GM12878 (cell line): ENCODE measurements at regions not wholly inside any gene's neighbourhood (a gene's known extent, or its start where the extent isn't known, plus 50 kb on each side); places are given as distances from the start of the nearest gene placed in this dataset.

Source experiments
- ATAC-seq: fragments of 200-7000 bp; cut with Tn5 transposase; 3 replicates; pipeline ENCODE4 v1.9.1; 2020; ENCODE audit warnings: mild to moderate bottlenecking, moderate library complexity
- BruUV-seq: library from RNA; stranded (reverse); fragments of 400-500 nt; replicated peaks from 2 replicates; lab custom pipeline; 2021; lab: Mats Ljungman, UMichigan
- CTCF ChIA-PET: fragments of 300-600 bp; sonication (Branson Sonifier 250); formaldehyde crosslinking; extraction: SDS; loops from one replicate; lab custom pipeline; 2021; ENCODE audit warnings: inconsistent platforms; lab: Yijun Ruan, JAX
- POLR2A ChIA-PET: fragments of 350-600 bp; formaldehyde crosslinking; extraction: SDS; loops from one replicate; lab custom pipeline; 2021; ENCODE audit warnings: inconsistent platforms; lab: Charles Lee
- RAD21 ChIA-PET: fragments of 300-600 bp; sonication (Branson Sonifier 250); formaldehyde crosslinking; loops from one replicate; lab custom pipeline; 2023; ENCODE audit warnings: antibody characterized with exemption; ENCODE audit not compliant: unreplicated experiment; lab: Charles Lee
- SMC1A ChIA-PET: fragments of 300-600 bp; sonication (Branson Sonifier 250); formaldehyde crosslinking; loops from one replicate; lab custom pipeline; 2023; ENCODE audit not compliant: unreplicated experiment, uncharacterized antibody; lab: Charles Lee
- DNase-seq: peaks from one replicate; pipeline ENCODE4 v3.0.0-alpha.2; 2011; ENCODE audit warnings: low read depth, low spot score
- FAIRE-seq: peaks from 3 replicates; lab custom pipeline; 2011; peaks lifted over from hg19 to GRCh38; lab: Jason Lieb, UNC
- H2AFZ ChIP-seq: 2 replicates; pipeline ENCODE4 v1.6.0; 2011; ENCODE audit warnings: low read depth, low read length, control low read depth; ENCODE audit not compliant: control insufficient read depth
- H3K27ac ChIP-seq: 2 replicates; pipeline ENCODE4 v1.5.1; 2011; ENCODE audit warnings: control low read depth; ENCODE audit not compliant: control insufficient read depth, insufficient read depth
- H3K27me3 ChIP-seq, 2 experiments: replicated peaks in 1 of 2; 2 replicates each; pipeline versions ENCODE4 v1.6.0 to v1.6.1; 2011; ENCODE audit warnings: low read length in 1 of 2; ENCODE audit not compliant: control insufficient read depth in 2 of 2, insufficient read depth in 2 of 2
- H3K36me3 ChIP-seq, 2 experiments: 2 replicates each; pipeline ENCODE4 v1.5.1; 2011; ENCODE audit warnings: low read length in 1 of 2; ENCODE audit not compliant: control insufficient read depth in 2 of 2, insufficient read depth in 2 of 2
- H3K4me1 ChIP-seq: 2 replicates; pipeline ENCODE4 v1.6.1; 2011; ENCODE audit warnings: mild to moderate bottlenecking, low read length, moderate library complexity, mixed read lengths; ENCODE audit not compliant: control insufficient read depth, insufficient read depth
- H3K4me2 ChIP-seq: 2 replicates; pipeline ENCODE4 v1.6.0; 2011; ENCODE audit warnings: control low read depth; ENCODE audit not compliant: control insufficient read depth, insufficient read depth
- H3K4me3 ChIP-seq: fragments of 200-600 bp; sonication (generic); 2 replicates; pipeline ENCODE4 v1.5.1; 2016
- H3K79me2 ChIP-seq: 2 replicates; pipeline ENCODE4 v1.6.0; 2011; ENCODE audit warnings: low read length; ENCODE audit not compliant: control insufficient read depth, insufficient read depth
- H3K9ac ChIP-seq: 2 replicates; pipeline ENCODE4 v1.8.0; 2011; ENCODE audit warnings: low read length, control low read depth, mixed read lengths; ENCODE audit not compliant: control insufficient read depth, insufficient read depth
- H3K9me3 ChIP-seq: replicated peaks from 3 replicates; pipeline ENCODE4 v1.5.1; 2011; ENCODE audit warnings: mild to moderate bottlenecking, low read length; ENCODE audit not compliant: control insufficient read depth, insufficient read depth
- H4K20me1 ChIP-seq: 2 replicates; pipeline ENCODE4 v1.6.0; 2011; ENCODE audit not compliant: control insufficient read depth, insufficient read depth
- BMI1 ChIP-seq: fragments of 450-650 bp; IDR thresholded peaks from 2 replicates; pipeline ENCODE4 v1.6.1; 2016; ENCODE audit warnings: mild to moderate bottlenecking, moderate library complexity, borderline replicate concordance
- FOS ChIP-seq: IDR thresholded peaks from 3 replicates; pipeline ENCODE4 v1.6.1; 2011; ENCODE audit warnings: borderline replicate concordance; ENCODE audit not compliant: insufficient read length; ENCODE audit errors: extremely low read depth
- GABPA ChIP-seq: IDR thresholded peaks from 2 replicates; pipeline ENCODE4 v1.6.1; 2014; ENCODE audit warnings: antibody characterized with exemption, low read depth, mild to moderate bottlenecking, inconsistent platforms
- IRF3 ChIP-seq: fragments of 450-650 bp; IDR thresholded peaks from 2 replicates; pipeline ENCODE4 v1.6.1; 2014; ENCODE audit warnings: mild to moderate bottlenecking
- POLR2A ChIP-seq: IDR thresholded peaks from 2 replicates; pipeline ENCODE4 v1.6.1; 2011; ENCODE audit warnings: low read depth, mild to moderate bottlenecking, low read length
- RBBP5 ChIP-seq: fragments of 200-600 bp; sonication (generic); conservative IDR thresholded peaks from 2 replicates; pipeline ENCODE4 v1.6.1; 2016
- ZBED1 ChIP-seq: IDR thresholded peaks from 2 replicates; pipeline ENCODE4 v1.6.1; 2016; ENCODE audit warnings: borderline replicate concordance
- ZNF384 ChIP-seq: IDR thresholded peaks from 2 replicates; pipeline ENCODE4 v1.6.1; 2012; ENCODE audit warnings: low read depth, mild to moderate bottlenecking, low read length, improper control_type of control experiment, borderline replicate concordance
- WGBS: methylation state at CpG from one replicate; pipeline ENCODE4 v1.1.6; 2016; ENCODE audit warnings: low lambda C conversion rate; ENCODE audit not compliant: insufficient replicate concordance, insufficient coverage; ENCODE audit errors: missing lambda C conversion rate; 5-methylcytosine and 5-hydroxymethylcytosine counted together
- in situ Hi-C: fragments of 300-500 bp; cut with MboI; formaldehyde crosslinking; loops from 9 replicates; pipeline ENCODE4 v1.14.3; 2018; ENCODE audit warnings: mixed read lengths
- intact Hi-C: fragments of 100-400 bp; cut with micrococcal nuclease; formaldehyde crosslinking; loops from one replicate; pipeline ENCODE4 v1.14.2; 2022; ENCODE audit not compliant: unreplicated experiment
- TF ChIP-seq, protein P1 (sequence below): fragments of 450-650 bp; IDR thresholded peaks from 2 replicates; pipeline ENCODE4 v1.6.1; 2018; ENCODE audit warnings: mild to moderate bottlenecking, low read depth, moderate library complexity; ENCODE audit not compliant: partially characterized antibody
- TF ChIP-seq, protein P2 (sequence below): fragments of 450-650 bp; IDR thresholded peaks from 2 replicates; pipeline ENCODE4 v1.6.1; 2018; ENCODE audit warnings: borderline replicate concordance, mild to moderate bottlenecking; ENCODE audit not compliant: partially characterized antibody

DNA sequence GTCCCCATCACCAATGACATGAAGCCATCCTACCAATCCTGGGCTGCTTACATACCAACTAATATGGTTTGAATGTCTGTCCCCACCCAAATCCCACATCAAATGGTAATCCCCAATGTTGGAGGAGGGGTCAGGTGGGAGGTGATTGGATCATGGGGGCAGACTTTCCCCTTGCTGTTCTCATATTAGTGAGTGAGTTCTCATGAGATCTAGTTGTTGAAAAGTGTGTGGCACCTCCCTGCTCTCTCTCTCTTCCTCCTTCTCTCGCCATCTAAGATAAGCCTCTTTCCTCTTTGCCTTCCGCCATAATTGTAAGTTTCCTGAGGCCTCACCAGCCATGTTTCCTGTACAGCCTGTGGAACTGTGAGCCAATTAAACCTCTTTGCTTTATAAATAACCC lies 53.6 kb upstream of the FAM124A start:
- in situ Hi-C loops = no loop called here
- CTCF ChIA-PET = no interaction called here

DNA sequence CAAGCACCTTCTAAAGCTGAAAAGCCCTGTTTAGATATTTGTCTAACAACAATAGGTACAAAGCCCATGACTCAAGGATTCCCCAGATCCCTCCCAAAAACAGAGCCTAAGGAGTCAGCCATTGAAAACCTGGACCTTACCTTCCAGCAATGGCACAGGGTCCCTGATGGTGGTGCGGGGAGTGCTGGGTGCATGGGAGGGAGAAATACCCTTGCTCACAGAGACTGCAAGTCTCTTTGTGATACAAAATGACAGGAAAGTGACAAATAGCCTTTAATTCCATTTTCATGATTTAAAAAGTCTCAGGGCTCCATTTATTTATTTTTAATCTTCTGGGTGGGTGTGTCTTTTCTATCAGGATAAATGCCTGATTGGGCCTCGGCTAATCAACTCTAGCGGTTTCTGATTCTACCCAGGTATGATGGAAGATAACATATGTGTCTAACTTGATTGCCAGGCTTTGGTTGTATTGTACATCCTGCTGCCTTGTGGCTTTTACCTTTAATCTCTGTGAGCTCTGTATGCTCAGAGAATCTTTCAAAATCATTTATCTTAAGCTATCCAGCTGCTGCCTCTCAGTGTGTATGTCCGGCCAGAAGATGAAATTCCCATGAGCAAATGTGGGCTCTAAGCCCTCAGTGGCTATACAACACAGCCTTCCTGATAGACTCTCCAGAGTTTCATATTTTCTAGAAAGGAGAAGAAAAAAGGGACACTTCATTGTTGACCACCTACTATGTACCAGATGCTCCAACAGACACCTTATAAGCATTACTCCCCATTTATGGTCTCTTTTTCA lies 54.6 kb upstream of the FAM124A start:
- H3K27ac ChIP-seq = no peak overlapping the region
- intact Hi-C loops = no loop called here
- H3K27me3 ChIP-seq = no peaks in the 10 kb centered on the region; a peak in 1 of 4 replicates
- in situ Hi-C loops = no loop called here
- ChIA-PET POLR2A (no interaction called here), RAD21 (no interaction called here), SMC1A (no interaction called here), CTCF (no interaction called here)
- no peaks in the 10 kb centered on the region for H4K20me1 ChIP-seq
- BruUV-seq = no TSS peak
- H3K36me3 ChIP-seq = no peaks in the 10 kb centered on the region
- DNase-seq (no peak), FAIRE-seq (no peak), ATAC-seq (no peak)
- no peaks in the 10 kb centered on the region for H3K4me1 ChIP-seq
- H3K4me3 ChIP-seq = no peak overlapping the region
- H3K4me2 ChIP-seq = no peak overlapping the region
- H2AFZ ChIP-seq = no peak overlapping the region
- H3K9me3 ChIP-seq = no peaks in the 10 kb centered on the region
- no peaks in the 10 kb centered on the region for H3K79me2 ChIP-seq
- WGBS = 38% methylated on average over 4 of the region's 4 CpGs
- H3K9ac ChIP-seq = no peak overlapping the region
- TF ChIP-seq ZBED1 (no peak), FOS (no peak), POLR2A (no peak), BMI1 (no peak), IRF3 (no peak), GABPA (no peak), ZNF384 (no peak)
- TF ChIP-seq, protein P1, sequence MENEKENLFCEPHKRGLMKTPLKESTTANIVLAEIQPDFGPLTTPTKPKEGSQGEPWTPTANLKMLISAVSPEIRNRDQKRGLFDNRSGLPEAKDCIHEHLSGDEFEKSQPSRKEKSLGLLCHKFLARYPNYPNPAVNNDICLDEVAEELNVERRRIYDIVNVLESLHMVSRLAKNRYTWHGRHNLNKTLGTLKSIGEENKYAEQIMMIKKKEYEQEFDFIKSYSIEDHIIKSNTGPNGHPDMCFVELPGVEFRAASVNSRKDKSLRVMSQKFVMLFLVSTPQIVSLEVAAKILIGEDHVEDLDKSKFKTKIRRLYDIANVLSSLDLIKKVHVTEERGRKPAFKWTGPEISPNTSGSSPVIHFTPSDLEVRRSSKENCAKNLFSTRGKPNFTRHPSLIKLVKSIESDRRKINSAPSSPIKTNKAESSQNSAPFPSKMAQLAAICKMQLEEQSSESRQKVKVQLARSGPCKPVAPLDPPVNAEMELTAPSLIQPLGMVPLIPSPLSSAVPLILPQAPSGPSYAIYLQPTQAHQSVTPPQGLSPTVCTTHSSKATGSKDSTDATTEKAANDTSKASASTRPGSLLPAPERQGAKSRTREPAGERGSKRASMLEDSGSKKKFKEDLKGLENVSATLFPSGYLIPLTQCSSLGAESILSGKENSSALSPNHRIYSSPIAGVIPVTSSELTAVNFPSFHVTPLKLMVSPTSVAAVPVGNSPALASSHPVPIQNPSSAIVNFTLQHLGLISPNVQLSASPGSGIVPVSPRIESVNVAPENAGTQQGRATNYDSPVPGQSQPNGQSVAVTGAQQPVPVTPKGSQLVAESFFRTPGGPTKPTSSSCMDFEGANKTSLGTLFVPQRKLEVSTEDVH = no peak

More for the DNA sequence above, 53.6 kb upstream of the FAM124A start:
- Histone ChIP-seq H3K4me1 (no peaks in the 10 kb centered on the region), H3K4me2 (no peak overlapping the region), H2AFZ (no peak overlapping the region), H3K79me2 (no peaks in the 10 kb centered on the region)
- no peak for FAIRE-seq
- ATAC-seq = no peak
- DNase-seq = no peak
- ChIA-PET POLR2A (no interaction called here), SMC1A (no interaction called here)
- intact Hi-C loops = no loop called here
- 71% methylated on average over 2 of the region's 2 CpGs for WGBS
- TF ChIP-seq RBBP5 = no peak
- TF ChIP-seq, protein P2, sequence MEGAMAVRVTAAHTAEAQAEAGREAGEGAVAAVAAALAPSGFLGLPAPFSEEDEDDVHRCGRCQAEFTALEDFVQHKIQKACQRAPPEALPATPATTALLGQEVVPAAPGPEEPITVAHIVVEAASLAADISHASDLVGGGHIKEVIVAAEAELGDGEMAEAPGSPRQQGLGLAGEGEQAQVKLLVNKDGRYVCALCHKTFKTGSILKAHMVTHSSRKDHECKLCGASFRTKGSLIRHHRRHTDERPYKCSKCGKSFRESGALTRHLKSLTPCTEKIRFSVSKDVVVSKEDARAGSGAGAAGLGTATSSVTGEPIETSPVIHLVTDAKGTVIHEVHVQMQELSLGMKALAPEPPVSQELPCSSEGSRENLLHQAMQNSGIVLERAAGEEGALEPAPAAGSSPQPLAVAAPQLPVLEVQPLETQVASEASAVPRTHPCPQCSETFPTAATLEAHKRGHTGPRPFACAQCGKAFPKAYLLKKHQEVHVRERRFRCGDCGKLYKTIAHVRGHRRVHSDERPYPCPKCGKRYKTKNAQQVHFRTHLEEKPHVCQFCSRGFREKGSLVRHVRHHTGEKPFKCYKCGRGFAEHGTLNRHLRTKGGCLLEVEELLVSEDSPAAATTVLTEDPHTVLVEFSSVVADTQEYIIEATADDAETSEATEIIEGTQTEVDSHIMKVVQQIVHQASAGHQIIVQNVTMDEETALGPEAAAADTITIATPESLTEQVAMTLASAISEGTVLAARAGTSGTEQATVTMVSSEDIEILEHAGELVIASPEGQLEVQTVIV = no peak
- TF ChIP-seq, all 136 proteins: peak for 0
- H3K27ac ChIP-seq = no peak overlapping the region
- H3K4me3 ChIP-seq = no peak overlapping the region
- no TSS peak for BruUV-seq
- no peaks in the 10 kb centered on the region; a peak in 1 of 4 replicates for H3K27me3 ChIP-seq
- H4K20me1 ChIP-seq = no peaks in the 10 kb centered on the region
- no peaks in the 10 kb centered on the region for H3K9me3 ChIP-seq
- no peak overlapping the region for H3K9ac ChIP-seq
- RAD21 ChIA-PET = no interaction called here
- no peaks in the 10 kb centered on the region for H3K36me3 ChIP-seq
